Upper lobe of left lung (tissue), 4 donors: ENCODE measurements at regions not wholly inside any gene's neighbourhood (a gene's known extent, or its start where the extent isn't known, plus 50 kb on each side); places are given as distances from the start of the nearest gene placed in this dataset.

Source experiments
- POLR2A ChIP-seq, 4 donors: fragments of 450-650 bp; IDR thresholded peaks; one replicate each; pipeline ENCODE4 v1.5.1; 2016 to 2017; ENCODE audit warnings: antibody characterized with exemption in 4 of 4, mild to moderate bottlenecking in 2 of 4
- TF ChIP-seq, protein P1 (sequence below), 6 experiments: fragments of 450-650 bp in 4 of 6; fragments of 200-600 bp in 2 of 6; sonication (generic) in 2 of 6; IDR thresholded peaks; one replicate each; pipeline ENCODE4 v1.5.1; 2016 to 2019; ENCODE audit warnings: antibody characterized with exemption in 6 of 6

DNA sequence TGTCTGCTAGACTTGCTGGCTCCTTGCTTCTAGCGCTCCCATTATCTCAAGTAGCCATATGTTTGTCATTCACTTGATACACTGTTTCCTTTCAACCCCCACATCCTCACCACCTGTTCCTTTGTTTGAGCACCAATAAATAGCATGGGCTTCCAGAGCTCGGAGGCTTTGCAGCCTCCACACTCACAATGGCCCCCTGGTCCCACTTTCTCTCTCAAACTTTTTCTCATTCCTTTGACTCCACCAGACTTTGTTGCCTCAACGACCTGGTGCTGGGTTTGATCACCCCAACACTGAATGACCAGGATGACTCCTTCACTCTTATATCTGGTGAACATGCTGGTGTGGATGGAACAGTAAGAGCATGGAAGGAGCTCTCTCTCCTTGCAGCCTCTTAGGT is 114.5 kb upstream of the TRIM24 start:
- TF ChIP-seq, protein P1, sequence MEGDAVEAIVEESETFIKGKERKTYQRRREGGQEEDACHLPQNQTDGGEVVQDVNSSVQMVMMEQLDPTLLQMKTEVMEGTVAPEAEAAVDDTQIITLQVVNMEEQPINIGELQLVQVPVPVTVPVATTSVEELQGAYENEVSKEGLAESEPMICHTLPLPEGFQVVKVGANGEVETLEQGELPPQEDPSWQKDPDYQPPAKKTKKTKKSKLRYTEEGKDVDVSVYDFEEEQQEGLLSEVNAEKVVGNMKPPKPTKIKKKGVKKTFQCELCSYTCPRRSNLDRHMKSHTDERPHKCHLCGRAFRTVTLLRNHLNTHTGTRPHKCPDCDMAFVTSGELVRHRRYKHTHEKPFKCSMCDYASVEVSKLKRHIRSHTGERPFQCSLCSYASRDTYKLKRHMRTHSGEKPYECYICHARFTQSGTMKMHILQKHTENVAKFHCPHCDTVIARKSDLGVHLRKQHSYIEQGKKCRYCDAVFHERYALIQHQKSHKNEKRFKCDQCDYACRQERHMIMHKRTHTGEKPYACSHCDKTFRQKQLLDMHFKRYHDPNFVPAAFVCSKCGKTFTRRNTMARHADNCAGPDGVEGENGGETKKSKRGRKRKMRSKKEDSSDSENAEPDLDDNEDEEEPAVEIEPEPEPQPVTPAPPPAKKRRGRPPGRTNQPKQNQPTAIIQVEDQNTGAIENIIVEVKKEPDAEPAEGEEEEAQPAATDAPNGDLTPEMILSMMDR (IDR thresholded peaks at IDR 0.05): no peak
- no peak for TF ChIP-seq POLR2A (IDR thresholded peaks at IDR 0.05)
